Neural progenitor cell (in vitro differentiated cells): ENCODE measurements at regions not wholly inside any gene's neighbourhood (a gene's known extent, or its start where the extent isn't known, plus 50 kb on each side); places are given as distances from the start of the nearest gene placed in this dataset.
A peak's percentile ranks its signal among the peaks of the same experiment; 100 is the strongest.

Experiments used
- DNase-seq: peaks from one replicate; pipeline ENCODE4 v3.0.0-alpha.2; 2016; ENCODE audit warnings: low spot score
- H2AFZ ChIP-seq: fragments of 200-600 bp; sonication (generic); replicated peaks from 2 replicates; pipeline ENCODE4 v1.6.1; 2016; ENCODE audit warnings: antibody characterized with exemption
- H3F3A ChIP-seq: fragments of 200-600 bp; sonication (generic); 2 replicates; pipeline ENCODE4 v1.6.1; 2016; ENCODE audit warnings: antibody characterized with exemption, low read depth
- H3K27ac ChIP-seq: fragments of 200-600 bp; sonication (generic); 2 replicates; pipeline ENCODE4 v1.5.1; 2016; ENCODE audit warnings: mild to moderate bottlenecking
- H3K27me3 ChIP-seq: fragments of 200-600 bp; sonication (generic); 2 replicates; pipeline ENCODE4 v1.6.1; 2016; ENCODE audit warnings: mild to moderate bottlenecking, moderate library complexity
- H3K36me3 ChIP-seq: fragments of 200-600 bp; sonication (generic); 2 replicates; pipeline ENCODE4 v1.5.1; 2016
- H3K4me1 ChIP-seq: fragments of 200-600 bp; sonication (generic); 2 replicates; pipeline ENCODE4 v1.6.1; 2016; ENCODE audit warnings: mixed run types
- H3K4me2 ChIP-seq: fragments of 200-600 bp; sonication (generic); 2 replicates; pipeline ENCODE4 v1.6.1; 2016
- H3K4me3 ChIP-seq: fragments of 200-600 bp; sonication (generic); 2 replicates; pipeline ENCODE4 v1.5.1; 2016
- H3K79me2 ChIP-seq: fragments of 200-600 bp; sonication (generic); 2 replicates; pipeline ENCODE4 v1.6.1; 2016; ENCODE audit warnings: low read depth
- H3K9ac ChIP-seq: fragments of 200-600 bp; sonication (generic); 2 replicates; pipeline ENCODE4 v1.6.1; 2016
- H3K9me3 ChIP-seq: fragments of 200-600 bp; sonication (generic); 2 replicates; pipeline ENCODE4 v1.5.1; 2016; ENCODE audit warnings: low read depth
- H4K20me1 ChIP-seq: fragments of 200-600 bp; sonication (generic); 2 replicates; pipeline ENCODE4 v1.6.1; 2016; ENCODE audit warnings: low read depth
- H3K27ac Mint-ChIP-seq: 3 replicates; pipeline ENCODE4 v1.8.0; 2021; ENCODE audit warnings: mixed read lengths
- H3K27me3 Mint-ChIP-seq: 2 replicates; pipeline ENCODE4 v1.8.0; 2022; ENCODE audit warnings: low read depth, mild to moderate bottlenecking, inconsistent platforms, moderate library complexity, mixed read lengths; ENCODE audit not compliant: insufficient read depth
- H3K36me3 Mint-ChIP-seq: 3 replicates; pipeline ENCODE4 v1.8.0; 2021; ENCODE audit warnings: mixed read lengths
- H3K4me1 Mint-ChIP-seq: 3 replicates; pipeline ENCODE4 v1.8.0; 2021; ENCODE audit warnings: mixed read lengths
- H3K4me3 Mint-ChIP-seq: 3 replicates; pipeline ENCODE4 v1.8.0; 2021; ENCODE audit warnings: mild to moderate bottlenecking, moderate library complexity, mixed read lengths
- H3K9me3 Mint-ChIP-seq: 3 replicates; pipeline ENCODE4 v1.8.0; 2020; ENCODE audit warnings: mixed read lengths
- EZH2 ChIP-seq: fragments of 200-600 bp; sonication (generic); IDR thresholded peaks from 2 replicates; pipeline ENCODE4 v1.6.1; 2017; ENCODE audit warnings: antibody characterized with exemption, mild to moderate bottlenecking, moderate library complexity
- EZH2phosphoT487 ChIP-seq: fragments of 200-600 bp; sonication (generic); IDR thresholded peaks from 2 replicates; pipeline ENCODE4 v1.6.1; 2017; ENCODE audit warnings: antibody characterized with exemption
- TF ChIP-seq, protein P1 (sequence below): fragments of 200-600 bp; sonication (generic); IDR thresholded peaks from 2 replicates; pipeline ENCODE4 v1.5.1; 2017; ENCODE audit warnings: antibody characterized with exemption, mild to moderate bottlenecking

DNA sequence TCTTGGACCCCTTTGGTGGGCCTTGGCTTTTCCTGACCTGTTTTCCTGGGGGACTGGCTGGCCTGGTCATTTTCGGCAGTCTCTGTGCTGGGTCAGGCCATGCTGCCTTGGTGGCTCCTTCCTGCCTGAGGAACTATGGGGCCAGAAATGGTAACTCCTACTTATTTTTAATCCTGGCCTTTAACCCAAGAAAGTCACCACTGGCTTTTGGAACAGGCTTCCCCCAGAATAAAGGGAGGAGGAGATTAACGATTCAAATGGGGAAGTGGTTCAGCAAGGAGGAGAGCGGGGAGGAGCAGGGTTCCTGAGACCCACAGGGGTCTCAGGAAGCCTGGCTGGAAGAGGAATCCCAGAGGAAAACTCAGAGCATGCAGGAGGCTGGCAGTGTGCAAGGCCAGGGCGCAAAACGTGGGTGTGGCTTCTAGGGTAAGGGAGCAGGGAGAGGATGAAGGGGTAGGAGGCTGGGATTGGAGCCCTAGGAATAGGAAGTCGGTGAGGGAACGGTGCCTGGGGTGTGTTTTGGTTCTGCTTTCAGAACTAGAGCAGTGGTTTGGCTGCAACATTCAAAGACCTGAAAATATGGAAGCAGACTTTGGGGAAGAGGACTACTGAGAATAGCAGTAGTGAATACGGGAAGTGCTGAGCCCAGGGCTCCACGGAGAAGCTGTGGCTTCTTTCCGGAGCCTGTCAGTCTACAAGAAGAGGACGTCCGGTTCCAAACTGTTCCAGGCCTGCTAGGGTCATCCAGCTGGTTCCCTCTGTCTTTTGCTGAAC lies 271.1 kb upstream of the KLF4 start:
- H3K4me3 Mint-ChIP-seq: no peak overlapping the region
- H3K36me3 ChIP-seq: no peaks in the 10 kb centered on the region
- H3K9me3 ChIP-seq: no peaks in the 10 kb centered on the region
- H3K4me2 ChIP-seq: no peak overlapping the region
- no peaks in the 10 kb centered on the region for H3K9me3 Mint-ChIP-seq
- no peak for DNase-seq
- TF ChIP-seq, protein P1, sequence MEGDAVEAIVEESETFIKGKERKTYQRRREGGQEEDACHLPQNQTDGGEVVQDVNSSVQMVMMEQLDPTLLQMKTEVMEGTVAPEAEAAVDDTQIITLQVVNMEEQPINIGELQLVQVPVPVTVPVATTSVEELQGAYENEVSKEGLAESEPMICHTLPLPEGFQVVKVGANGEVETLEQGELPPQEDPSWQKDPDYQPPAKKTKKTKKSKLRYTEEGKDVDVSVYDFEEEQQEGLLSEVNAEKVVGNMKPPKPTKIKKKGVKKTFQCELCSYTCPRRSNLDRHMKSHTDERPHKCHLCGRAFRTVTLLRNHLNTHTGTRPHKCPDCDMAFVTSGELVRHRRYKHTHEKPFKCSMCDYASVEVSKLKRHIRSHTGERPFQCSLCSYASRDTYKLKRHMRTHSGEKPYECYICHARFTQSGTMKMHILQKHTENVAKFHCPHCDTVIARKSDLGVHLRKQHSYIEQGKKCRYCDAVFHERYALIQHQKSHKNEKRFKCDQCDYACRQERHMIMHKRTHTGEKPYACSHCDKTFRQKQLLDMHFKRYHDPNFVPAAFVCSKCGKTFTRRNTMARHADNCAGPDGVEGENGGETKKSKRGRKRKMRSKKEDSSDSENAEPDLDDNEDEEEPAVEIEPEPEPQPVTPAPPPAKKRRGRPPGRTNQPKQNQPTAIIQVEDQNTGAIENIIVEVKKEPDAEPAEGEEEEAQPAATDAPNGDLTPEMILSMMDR: no peak
- TF ChIP-seq EZH2 (no peak), EZH2phosphoT487 (no peak)
- no peaks in the 10 kb centered on the region for H3K36me3 Mint-ChIP-seq
- H3K4me1 Mint-ChIP-seq: no peaks in the 10 kb centered on the region
- H3K79me2 ChIP-seq: no peaks in the 10 kb centered on the region
- H3K27ac ChIP-seq: no peak overlapping the region
- no peak overlapping the region for H3K9ac ChIP-seq
- no peaks in the 10 kb centered on the region for H3K4me1 ChIP-seq
- H3K27me3 Mint-ChIP-seq: peaks cover 3% of the 10 kb centered on the region
- H3K4me3 ChIP-seq: no peak overlapping the region
- peak overlapping the region; percentile 11 for H2AFZ ChIP-seq
- no peak overlapping the region for H3K27ac Mint-ChIP-seq
- H4K20me1 ChIP-seq: no peaks in the 10 kb centered on the region
- no peaks in the 10 kb centered on the region for H3F3A ChIP-seq
- no peaks in the 10 kb centered on the region for H3K27me3 ChIP-seq

DNA sequence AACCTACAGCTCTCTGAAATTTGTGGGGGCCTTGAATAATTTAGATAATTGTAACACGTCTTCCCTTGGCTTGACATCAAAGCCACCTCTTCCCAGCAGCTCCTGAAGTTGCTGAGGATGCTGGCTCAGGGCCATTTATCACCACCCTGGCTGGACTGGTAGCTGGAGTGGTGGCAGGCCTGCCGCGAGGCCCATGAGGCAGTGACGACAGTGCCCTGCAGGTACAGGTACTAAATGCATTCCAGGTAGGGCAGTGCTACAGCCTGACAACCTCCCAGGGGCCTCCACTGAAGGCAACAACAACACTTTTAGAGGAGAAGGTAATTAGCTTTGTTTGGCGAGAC lies 270.2 kb upstream of the KLF4 start:
- Histone ChIP-seq H3F3A (no peaks in the 10 kb centered on the region), H3K27me3 (no peaks in the 10 kb centered on the region), H3K4me2 (no peak overlapping the region), H3K4me1 (no peaks in the 10 kb centered on the region), H3K36me3 (no peaks in the 10 kb centered on the region), H4K20me1 (no peaks in the 10 kb centered on the region), H3K9ac (no peak overlapping the region), H3K4me3 (no peak overlapping the region), H3K27ac (no peak overlapping the region), H2AFZ (no peak overlapping the region), H3K9me3 (no peaks in the 10 kb centered on the region), H3K79me2 (no peaks in the 10 kb centered on the region)
- no peak for TF ChIP-seq EZH2phosphoT487
- TF ChIP-seq, protein P1: no peak
- no peak for TF ChIP-seq EZH2
- Mint-ChIP-seq H3K4me1 (no peaks in the 10 kb centered on the region), H3K36me3 (no peaks in the 10 kb centered on the region), H3K4me3 (no peak overlapping the region), H3K9me3 (no peaks in the 10 kb centered on the region), H3K27me3 (peaks cover 3% of the 10 kb centered on the region), H3K27ac (no peak overlapping the region)
- DNase-seq: no peak

DNA sequence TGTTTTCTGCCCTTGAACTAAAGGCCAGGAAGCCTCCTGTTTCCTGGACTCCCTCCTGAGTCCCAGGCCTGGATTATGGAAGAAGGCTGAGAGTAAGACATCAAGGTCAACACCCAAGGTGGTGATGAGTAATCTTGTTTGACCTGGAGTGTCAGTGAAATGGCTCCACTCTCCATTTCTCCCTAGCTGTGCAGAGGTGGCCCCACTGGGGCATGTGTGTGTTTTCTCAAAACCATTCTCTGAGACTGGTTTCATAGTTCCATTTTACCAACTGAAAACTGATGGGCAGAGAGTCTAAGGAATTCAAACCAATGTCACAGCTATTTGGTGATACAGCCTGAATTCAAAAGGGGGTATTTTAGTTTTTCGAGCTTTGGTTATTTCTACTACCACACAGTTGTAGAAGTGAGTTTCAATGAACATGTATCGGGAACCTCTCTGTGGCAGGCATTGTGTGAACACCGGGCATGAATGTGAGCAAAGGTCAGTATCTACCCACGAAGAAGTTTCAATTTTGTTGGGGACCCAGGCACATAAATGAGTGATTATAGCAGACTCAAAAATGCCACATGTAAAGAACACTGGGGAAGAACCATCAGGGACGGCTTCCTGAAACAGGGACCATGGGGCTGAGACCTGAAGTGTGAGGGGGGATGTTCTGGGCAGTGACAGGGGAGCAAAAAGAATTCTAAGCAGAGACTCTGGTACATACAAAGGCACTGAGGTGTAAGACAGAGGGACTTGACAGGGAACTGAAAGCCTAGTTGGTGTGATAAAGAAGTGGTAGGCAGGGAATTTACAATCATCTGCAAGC lies 269.6 kb upstream of the KLF4 start:
- H3F3A ChIP-seq: no peaks in the 10 kb centered on the region
- TF ChIP-seq EZH2 (no peak), EZH2phosphoT487 (no peak)
- TF ChIP-seq, protein P1: no peak
- no peaks in the 10 kb centered on the region for H3K9me3 Mint-ChIP-seq
- no peak overlapping the region for H3K27ac Mint-ChIP-seq
- H3K4me2 ChIP-seq: no peak overlapping the region
- no peak for DNase-seq
- no peaks in the 10 kb centered on the region for H3K4me1 Mint-ChIP-seq
- H3K4me3 Mint-ChIP-seq: no peak overlapping the region
- H2AFZ ChIP-seq: no peak overlapping the region
- H3K27me3 Mint-ChIP-seq: peaks cover 3% of the 10 kb centered on the region
- H3K4me1 ChIP-seq: no peaks in the 10 kb centered on the region
- no peak overlapping the region for H3K27ac ChIP-seq
- no peak overlapping the region for H3K4me3 ChIP-seq
- H3K9ac ChIP-seq: no peak overlapping the region
- no peaks in the 10 kb centered on the region for H3K9me3 ChIP-seq
- no peaks in the 10 kb centered on the region for H3K36me3 Mint-ChIP-seq
- H3K27me3 ChIP-seq: no peaks in the 10 kb centered on the region
- H3K36me3 ChIP-seq: no peaks in the 10 kb centered on the region
- H4K20me1 ChIP-seq: no peaks in the 10 kb centered on the region
- no peaks in the 10 kb centered on the region for H3K79me2 ChIP-seq
